ENCODE measurements at regions not wholly inside any gene's neighbourhood (a gene's known extent, or its start where the extent isn't known, plus 50 kb on each side); places are given as distances from the start of the nearest gene placed in this dataset.

DNA sequence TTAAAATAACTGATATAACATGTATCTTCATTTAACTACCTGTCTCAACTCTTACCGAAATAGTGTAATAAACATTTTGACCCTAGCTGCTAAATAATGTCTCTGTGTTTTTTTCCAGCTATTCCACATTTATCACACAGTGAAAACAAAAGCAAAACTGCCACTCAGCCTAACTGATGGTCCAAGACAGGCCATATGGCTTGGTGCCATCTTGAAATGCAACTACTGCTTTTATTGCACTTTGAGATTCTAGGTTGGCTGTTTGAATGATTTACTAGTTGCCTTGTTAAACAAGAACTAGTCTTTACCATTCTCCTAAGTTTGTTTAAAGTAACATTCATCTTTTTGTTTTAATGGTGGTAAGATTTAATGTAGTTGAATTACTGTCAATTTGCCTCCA, 739.8 kb downstream of the TFAP2A start:
- no peak for DNase-seq (ENCODE audit: low spot score)
- ChIA-PET POLR2A (ENCODE audit: low non-redundant PET) (no interaction called here), CTCF (no interaction called here)
- intact Hi-C loops (cut with micrococcal nuclease; ENCODE audit: unreplicated experiment), result no loop called here
- H3K27ac ChIP-seq (ENCODE audit: low read depth, low read length, poor library complexity, severe bottlenecking), result no peak overlapping the region
- H3K4me1 ChIP-seq (ENCODE audit: insufficient read depth, low read length, poor library complexity, severe bottlenecking), result no peaks in the 10 kb centered on the region
- no TSS peak for BruUV-seq (replicated peaks)
- H3K9me3 ChIP-seq (ENCODE audit: low read depth, low read length, poor library complexity, severe bottlenecking), result no peaks in the 10 kb centered on the region
- TF ChIP-seq EZH2 (IDR thresholded peaks at IDR 0.05; ENCODE audit: borderline replicate concordance, low read depth, low read length, poor library complexity, severe bottlenecking), result no peak
- TF ChIP-seq, protein P1, sequence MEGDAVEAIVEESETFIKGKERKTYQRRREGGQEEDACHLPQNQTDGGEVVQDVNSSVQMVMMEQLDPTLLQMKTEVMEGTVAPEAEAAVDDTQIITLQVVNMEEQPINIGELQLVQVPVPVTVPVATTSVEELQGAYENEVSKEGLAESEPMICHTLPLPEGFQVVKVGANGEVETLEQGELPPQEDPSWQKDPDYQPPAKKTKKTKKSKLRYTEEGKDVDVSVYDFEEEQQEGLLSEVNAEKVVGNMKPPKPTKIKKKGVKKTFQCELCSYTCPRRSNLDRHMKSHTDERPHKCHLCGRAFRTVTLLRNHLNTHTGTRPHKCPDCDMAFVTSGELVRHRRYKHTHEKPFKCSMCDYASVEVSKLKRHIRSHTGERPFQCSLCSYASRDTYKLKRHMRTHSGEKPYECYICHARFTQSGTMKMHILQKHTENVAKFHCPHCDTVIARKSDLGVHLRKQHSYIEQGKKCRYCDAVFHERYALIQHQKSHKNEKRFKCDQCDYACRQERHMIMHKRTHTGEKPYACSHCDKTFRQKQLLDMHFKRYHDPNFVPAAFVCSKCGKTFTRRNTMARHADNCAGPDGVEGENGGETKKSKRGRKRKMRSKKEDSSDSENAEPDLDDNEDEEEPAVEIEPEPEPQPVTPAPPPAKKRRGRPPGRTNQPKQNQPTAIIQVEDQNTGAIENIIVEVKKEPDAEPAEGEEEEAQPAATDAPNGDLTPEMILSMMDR (conservative IDR thresholded peaks at IDR 0.05; ENCODE audit: low read depth, low read length), result no peak
- no peaks in the 10 kb centered on the region for H3K27me3 ChIP-seq (replicated peaks; ENCODE audit: insufficient read depth, low read depth, low read length, poor library complexity)
- no peaks in the 10 kb centered on the region for H3K36me3 ChIP-seq (ENCODE audit: insufficient read depth, low read length, poor library complexity, severe bottlenecking)
- H3K4me3 ChIP-seq (ENCODE audit: low read depth, low read length, poor library complexity, severe bottlenecking), result no peak overlapping the region

DNA sequence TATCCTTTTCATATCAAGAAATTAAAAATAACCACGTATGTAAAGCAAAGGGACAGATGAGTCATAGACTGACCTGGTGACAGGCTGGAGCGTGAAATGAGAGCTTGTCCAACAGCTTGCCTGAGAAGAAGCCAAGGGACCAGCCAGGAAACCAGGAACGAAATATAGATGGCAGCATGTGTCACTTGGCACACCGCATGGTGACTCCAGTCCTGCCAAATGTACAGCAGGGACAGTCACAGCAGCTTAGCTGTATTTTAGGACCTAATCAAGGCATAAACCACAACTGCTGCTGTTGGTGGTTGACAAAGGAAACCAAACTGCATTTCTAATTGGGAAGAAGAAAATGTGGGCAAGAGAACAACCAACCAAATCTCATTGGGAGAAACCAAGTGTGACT, 755.0 kb downstream of the TFAP2A start:
- no peaks in the 10 kb centered on the region for H3K9me3 ChIP-seq (ENCODE audit: low read depth, low read length, poor library complexity, severe bottlenecking)
- DNase-seq (ENCODE audit: low spot score), result no peak
- no peaks in the 10 kb centered on the region for H3K27me3 ChIP-seq (replicated peaks; ENCODE audit: insufficient read depth, low read depth, low read length, poor library complexity)
- H3K4me1 ChIP-seq (ENCODE audit: insufficient read depth, low read length, poor library complexity, severe bottlenecking), result no peaks in the 10 kb centered on the region
- ChIA-PET POLR2A (ENCODE audit: low non-redundant PET) (interaction anchor here (0.6 kb wide), 1 partner anchor 707 kb away, joined by 17 read pairs; no protein-coding TSS in a partner anchor), CTCF (no interaction called here)
- H3K4me3 ChIP-seq (ENCODE audit: low read depth, low read length, poor library complexity, severe bottlenecking), result no peak overlapping the region
- TF ChIP-seq EZH2 (IDR thresholded peaks at IDR 0.05; ENCODE audit: borderline replicate concordance, low read depth, low read length, poor library complexity, severe bottlenecking), result no peak
- TF ChIP-seq, protein P1 (conservative IDR thresholded peaks at IDR 0.05; ENCODE audit: low read depth, low read length), result no peak
- intact Hi-C loops (cut with micrococcal nuclease; ENCODE audit: unreplicated experiment), result no loop called here
- BruUV-seq (replicated peaks), result no TSS peak
- H3K36me3 ChIP-seq (ENCODE audit: insufficient read depth, low read length, poor library complexity, severe bottlenecking), result no peaks in the 10 kb centered on the region
- no peak overlapping the region for H3K27ac ChIP-seq (ENCODE audit: low read depth, low read length, poor library complexity, severe bottlenecking)

DNA sequence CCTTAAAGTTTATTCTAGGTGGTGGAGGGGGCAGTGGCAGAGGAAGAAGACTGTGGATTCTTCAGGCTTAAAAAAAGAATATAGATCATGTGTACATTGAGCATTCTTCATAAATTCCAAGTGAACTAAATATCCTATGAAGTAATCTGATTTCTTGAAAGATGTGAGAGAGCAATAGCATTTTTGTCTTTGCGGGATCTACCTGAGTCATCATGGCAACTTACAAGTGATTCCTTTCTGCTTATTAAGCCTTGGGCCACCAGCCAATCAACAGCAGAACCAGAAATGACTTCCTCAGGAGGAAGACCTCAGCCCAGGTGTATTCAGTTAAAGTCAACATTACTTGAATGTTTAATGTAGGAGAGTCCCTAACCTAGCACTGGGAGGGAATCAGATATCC, 756.9 kb downstream of the TFAP2A start:
- intact Hi-C loops (cut with micrococcal nuclease; ENCODE audit: unreplicated experiment), result no loop called here
- ChIA-PET CTCF (no interaction called here), POLR2A (ENCODE audit: low non-redundant PET) (no interaction called here)
- Histone ChIP-seq H3K4me1 (ENCODE audit: insufficient read depth, low read length, poor library complexity, severe bottlenecking) (no peaks in the 10 kb centered on the region), H3K4me3 (ENCODE audit: low read depth, low read length, poor library complexity, severe bottlenecking) (no peak overlapping the region), H3K27ac (ENCODE audit: low read depth, low read length, poor library complexity, severe bottlenecking) (no peak overlapping the region), H3K36me3 (ENCODE audit: insufficient read depth, low read length, poor library complexity, severe bottlenecking) (no peaks in the 10 kb centered on the region), H3K9me3 (ENCODE audit: low read depth, low read length, poor library complexity, severe bottlenecking) (no peaks in the 10 kb centered on the region), H3K27me3 (replicated peaks; ENCODE audit: insufficient read depth, low read depth, low read length, poor library complexity) (no peaks in the 10 kb centered on the region)
- no peak for DNase-seq (ENCODE audit: low spot score)
- TF ChIP-seq, protein P1 (conservative IDR thresholded peaks at IDR 0.05; ENCODE audit: low read depth, low read length), result no peak
- TF ChIP-seq EZH2 (IDR thresholded peaks at IDR 0.05; ENCODE audit: borderline replicate concordance, low read depth, low read length, poor library complexity, severe bottlenecking), result no peak
- BruUV-seq (replicated peaks), result no TSS peak

All from A673 (cell line).